ENCODE measurements at regions not wholly inside any gene's neighbourhood (a gene's known extent, or its start where the extent isn't known, plus 50 kb on each side); places are given as distances from the start of the nearest gene placed in this dataset.

DNA sequence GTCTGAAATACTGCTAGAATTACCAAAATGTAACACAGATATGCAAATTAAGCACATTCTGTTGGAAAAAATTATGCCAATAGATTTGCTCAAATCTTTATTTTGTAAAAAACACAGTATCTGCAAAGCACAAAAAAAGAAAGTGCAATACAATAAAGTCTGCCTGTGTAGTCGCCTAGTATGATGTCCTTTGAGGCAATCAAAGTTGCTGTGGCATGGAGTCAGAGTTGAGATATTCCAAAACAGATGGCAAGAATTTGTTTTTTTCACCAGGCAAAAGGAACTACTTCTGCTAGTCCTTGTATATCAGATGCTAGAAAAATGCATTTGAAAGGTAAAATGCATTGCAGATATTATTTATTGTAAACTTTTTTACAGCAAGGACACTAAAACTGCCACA, 531.3 kb upstream of the TMEFF2 start:
- Histone ChIP-seq H4K20me1 (ENCODE audit: insufficient read depth) (no peaks in the 10 kb centered on the region), H3K36me3 (replicated peaks in 1 of 2; ENCODE audit: control insufficient read depth in 1 of 2, insufficient read depth in 2 of 2, low read length in 1 of 2) (no peaks in the 10 kb centered on the region), H3K79me2 (ENCODE audit: insufficient read depth) (no peaks in the 10 kb centered on the region), H3K4me3 (ENCODE audit: low read depth in 2 of 2, low read length in 1 of 2) (no peak overlapping the region), H3K4me2 (no peak overlapping the region), H3K9me3 (no peaks in the 10 kb centered on the region), H3K27ac (ENCODE audit: low read depth in 2 of 2, low read length in 1 of 2) (no peak overlapping the region), H3K4me1 (ENCODE audit: control insufficient read depth in 1 of 2, insufficient read depth in 2 of 2, low read depth in 1 of 2, low read length in 1 of 2) (no peaks in the 10 kb centered on the region; a peak in 1 of 4 replicates), H3K9ac (no peak overlapping the region), H3K27me3 (ENCODE audit: insufficient read depth) (no peaks in the 10 kb centered on the region), H3K9me2 (no peaks in the 10 kb centered on the region), H3F3A (replicated peaks; ENCODE audit: insufficient read depth) (no peaks in the 10 kb centered on the region), H2AFZ (ENCODE audit: low read depth) (no peak overlapping the region)
- CTCF ChIA-PET: no interaction called here
- TF ChIP-seq, protein P1, sequence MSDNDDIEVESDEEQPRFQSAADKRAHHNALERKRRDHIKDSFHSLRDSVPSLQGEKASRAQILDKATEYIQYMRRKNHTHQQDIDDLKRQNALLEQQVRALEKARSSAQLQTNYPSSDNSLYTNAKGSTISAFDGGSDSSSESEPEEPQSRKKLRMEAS (IDR thresholded peaks at IDR 0.05; ENCODE audit: low read depth): no peak
- TF ChIP-seq FOXJ3 (CRISPR knock-in tag; IDR thresholded peaks at IDR 0.05): no peak
- TF ChIP-seq YY1 (IDR thresholded peaks at IDR 0.05; ENCODE audit: low read depth): no peak
- no peak for TF ChIP-seq GABPA (IDR thresholded peaks at IDR 0.05; ENCODE audit: low read depth)
- TF ChIP-seq POLR2AphosphoS5 (IDR thresholded peaks at IDR 0.05; ENCODE audit: low read depth, low read length): no peak
- no peak for TF ChIP-seq SMC3 (IDR thresholded peaks at IDR 0.05; ENCODE audit: low read depth, low read length)
- TF ChIP-seq CHD2 (IDR thresholded peaks at IDR 0.05; ENCODE audit: low read length, partially characterized antibody): no peak
- TF ChIP-seq JUND (IDR thresholded peaks at IDR 0.05): no peak
- TF ChIP-seq SIN3A (IDR thresholded peaks at IDR 0.05; ENCODE audit: borderline replicate concordance, low read depth, low read length): no peak
- TF ChIP-seq, protein P2, sequence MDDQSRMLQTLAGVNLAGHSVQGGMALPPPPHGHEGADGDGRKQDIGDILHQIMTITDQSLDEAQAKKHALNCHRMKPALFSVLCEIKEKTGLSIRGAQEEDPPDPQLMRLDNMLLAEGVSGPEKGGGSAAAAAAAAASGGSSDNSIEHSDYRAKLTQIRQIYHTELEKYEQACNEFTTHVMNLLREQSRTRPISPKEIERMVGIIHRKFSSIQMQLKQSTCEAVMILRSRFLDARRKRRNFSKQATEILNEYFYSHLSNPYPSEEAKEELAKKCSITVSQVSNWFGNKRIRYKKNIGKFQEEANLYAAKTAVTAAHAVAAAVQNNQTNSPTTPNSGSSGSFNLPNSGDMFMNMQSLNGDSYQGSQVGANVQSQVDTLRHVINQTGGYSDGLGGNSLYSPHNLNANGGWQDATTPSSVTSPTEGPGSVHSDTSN (IDR thresholded peaks at IDR 0.05): no peak
- no peak for TF ChIP-seq GATA2 (CRISPR knock-in tag; IDR thresholded peaks at IDR 0.05)
- no peak for TF ChIP-seq MEF2A (IDR thresholded peaks at IDR 0.05; ENCODE audit: borderline replicate concordance, low read depth)
- TF ChIP-seq RCOR1 (IDR thresholded peaks at IDR 0.05; ENCODE audit: low read length): no peak
- TF ChIP-seq RFX5 (IDR thresholded peaks at IDR 0.05; ENCODE audit: low read length): no peak
- no peak for TF ChIP-seq EZH2phosphoT487 (IDR thresholded peaks at IDR 0.05; ENCODE audit: borderline replicate concordance, low read depth)
- TF ChIP-seq RAD21 (IDR thresholded peaks at IDR 0.05; ENCODE audit: low read length): no peak
- TF ChIP-seq TAF1 (IDR thresholded peaks at IDR 0.05; ENCODE audit: borderline replicate concordance, low read depth, low read length): no peak
- no peak for TF ChIP-seq TCF12 (IDR thresholded peaks at IDR 0.05)
- TF ChIP-seq, protein P3, sequence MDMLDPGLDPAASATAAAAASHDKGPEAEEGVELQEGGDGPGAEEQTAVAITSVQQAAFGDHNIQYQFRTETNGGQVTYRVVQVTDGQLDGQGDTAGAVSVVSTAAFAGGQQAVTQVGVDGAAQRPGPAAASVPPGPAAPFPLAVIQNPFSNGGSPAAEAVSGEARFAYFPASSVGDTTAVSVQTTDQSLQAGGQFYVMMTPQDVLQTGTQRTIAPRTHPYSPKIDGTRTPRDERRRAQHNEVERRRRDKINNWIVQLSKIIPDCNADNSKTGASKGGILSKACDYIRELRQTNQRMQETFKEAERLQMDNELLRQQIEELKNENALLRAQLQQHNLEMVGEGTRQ (IDR thresholded peaks at IDR 0.05; ENCODE audit: borderline replicate concordance, low read depth, low read length): no peak
- TF ChIP-seq RXRA (IDR thresholded peaks at IDR 0.05; ENCODE audit: borderline replicate concordance, low read depth): no peak
- DNase-seq: no peak
- 11% methylated on average over 1 of the region's 1 CpG for WGBS (ENCODE audit: low lambda C conversion rate)
- POLR2A ChIA-PET: no interaction called here

DNA sequence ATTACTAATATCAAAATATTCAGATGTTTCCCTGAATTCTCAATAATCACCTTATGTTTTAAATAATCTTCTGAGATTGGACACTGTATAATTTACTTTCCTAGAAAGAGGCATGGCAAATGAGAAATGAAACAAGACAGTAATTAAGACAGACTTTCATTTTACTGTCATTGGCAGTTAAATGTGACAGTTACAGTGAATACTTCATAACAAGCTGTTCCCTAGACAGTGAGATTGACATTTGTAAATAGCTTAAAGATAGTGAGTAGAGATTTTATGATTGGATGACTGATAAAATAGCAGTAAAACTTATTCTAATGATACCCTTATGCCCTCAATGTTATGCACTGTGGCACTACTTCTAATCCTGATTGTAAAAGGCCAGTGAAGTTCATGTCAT, 524.9 kb upstream of the TMEFF2 start:
- no peak overlapping the region for H3K4me3 ChIP-seq (ENCODE audit: low read depth in 2 of 2, low read length in 1 of 2)
- H3K79me2 ChIP-seq (ENCODE audit: insufficient read depth): no peaks in the 10 kb centered on the region
- H2AFZ ChIP-seq (ENCODE audit: low read depth): no peak overlapping the region
- no peaks in the 10 kb centered on the region for H3K9me2 ChIP-seq
- no peaks in the 10 kb centered on the region for H3K9me3 ChIP-seq
- H3K27me3 ChIP-seq (ENCODE audit: insufficient read depth): no peaks in the 10 kb centered on the region
- no peaks in the 10 kb centered on the region for H3F3A ChIP-seq (replicated peaks; ENCODE audit: insufficient read depth)
- no peak overlapping the region for H3K4me2 ChIP-seq
- H3K4me1 ChIP-seq (ENCODE audit: control insufficient read depth in 1 of 2, insufficient read depth in 2 of 2, low read depth in 1 of 2, low read length in 1 of 2): no peaks in the 10 kb centered on the region
- no peaks in the 10 kb centered on the region for H3K36me3 ChIP-seq (replicated peaks in 1 of 2; ENCODE audit: control insufficient read depth in 1 of 2, insufficient read depth in 2 of 2, low read length in 1 of 2)
- no peaks in the 10 kb centered on the region for H4K20me1 ChIP-seq (ENCODE audit: insufficient read depth)
- H3K27ac ChIP-seq (ENCODE audit: low read depth in 2 of 2, low read length in 1 of 2): no peak overlapping the region
- POLR2A ChIA-PET: no interaction called here
- no peak overlapping the region for H3K9ac ChIP-seq
- CTCF ChIA-PET: interaction anchor here (1.2 kb wide), 1 partner anchor 13 kb away, joined by 3 read pairs; no protein-coding TSS in a partner anchor
- no peak for DNase-seq
- no peak for TF ChIP-seq TAF1 (IDR thresholded peaks at IDR 0.05; ENCODE audit: borderline replicate concordance, low read depth, low read length)
- TF ChIP-seq NRF1 (IDR thresholded peaks at IDR 0.05; ENCODE audit: low read depth, low read length): no peak
- TF ChIP-seq FOSL2 (IDR thresholded peaks at IDR 0.05; ENCODE audit: borderline replicate concordance, low read depth): no peak
- no peak for TF ChIP-seq RAD21 (IDR thresholded peaks at IDR 0.05; ENCODE audit: low read length)
- TF ChIP-seq ELF1 (IDR thresholded peaks at IDR 0.05): no peak
- TF ChIP-seq JUND (IDR thresholded peaks at IDR 0.05): no peak
- TF ChIP-seq, protein P4, sequence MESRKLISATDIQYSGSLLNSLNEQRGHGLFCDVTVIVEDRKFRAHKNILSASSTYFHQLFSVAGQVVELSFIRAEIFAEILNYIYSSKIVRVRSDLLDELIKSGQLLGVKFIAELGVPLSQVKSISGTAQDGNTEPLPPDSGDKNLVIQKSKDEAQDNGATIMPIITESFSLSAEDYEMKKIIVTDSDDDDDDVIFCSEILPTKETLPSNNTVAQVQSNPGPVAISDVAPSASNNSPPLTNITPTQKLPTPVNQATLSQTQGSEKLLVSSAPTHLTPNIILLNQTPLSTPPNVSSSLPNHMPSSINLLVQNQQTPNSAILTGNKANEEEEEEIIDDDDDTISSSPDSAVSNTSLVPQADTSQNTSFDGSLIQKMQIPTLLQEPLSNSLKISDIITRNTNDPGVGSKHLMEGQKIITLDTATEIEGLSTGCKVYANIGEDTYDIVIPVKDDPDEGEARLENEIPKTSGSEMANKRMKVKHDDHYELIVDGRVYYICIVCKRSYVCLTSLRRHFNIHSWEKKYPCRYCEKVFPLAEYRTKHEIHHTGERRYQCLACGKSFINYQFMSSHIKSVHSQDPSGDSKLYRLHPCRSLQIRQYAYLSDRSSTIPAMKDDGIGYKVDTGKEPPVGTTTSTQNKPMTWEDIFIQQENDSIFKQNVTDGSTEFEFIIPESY (IDR thresholded peaks at IDR 0.05; ENCODE audit: borderline replicate concordance, low read depth): no peak
- TF ChIP-seq EP300 (IDR thresholded peaks at IDR 0.05; ENCODE audit: borderline replicate concordance in 1 of 2, low read depth in 1 of 2, low read length in 1 of 2): no peak
- TF ChIP-seq, protein P2 (IDR thresholded peaks at IDR 0.05): no peak
- TF ChIP-seq MEF2A (IDR thresholded peaks at IDR 0.05; ENCODE audit: borderline replicate concordance, low read depth): no peak
- TF ChIP-seq TEAD4 (IDR thresholded peaks at IDR 0.05; ENCODE audit: borderline replicate concordance, insufficient read depth): no peak
- TF ChIP-seq EZH2phosphoT487 (IDR thresholded peaks at IDR 0.05; ENCODE audit: borderline replicate concordance, low read depth): no peak
- no peak for TF ChIP-seq TCF12 (IDR thresholded peaks at IDR 0.05)
- TF ChIP-seq YY1 (IDR thresholded peaks at IDR 0.05; ENCODE audit: low read depth): no peak
